ENCODE measurements at regions not wholly inside any gene's neighbourhood (a gene's known extent, or its start where the extent isn't known, plus 50 kb on each side); places are given as distances from the start of the nearest gene placed in this dataset.

DNA sequence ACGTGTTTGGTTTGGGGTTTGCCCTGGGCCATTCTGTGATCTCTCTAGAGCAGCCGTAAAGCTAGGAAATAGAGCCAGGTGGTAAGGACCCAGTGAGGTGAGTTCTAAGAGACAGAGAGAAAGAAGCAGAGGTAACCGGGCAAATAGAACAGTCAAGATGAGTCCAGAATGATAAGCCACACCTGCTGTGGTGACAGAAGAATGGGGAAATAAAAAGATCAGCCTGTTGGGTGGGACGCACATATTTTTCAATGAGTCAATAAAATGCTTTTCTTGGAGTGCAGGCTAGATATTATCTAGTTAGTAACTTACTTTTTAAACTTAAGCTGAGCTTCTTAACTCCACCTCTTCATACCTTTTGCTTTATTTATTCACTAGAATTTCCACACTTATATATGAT lies 135.0 kb downstream of the NFKBIZ start:
- ChIA-PET CTCF (no interaction called here), RAD21 (ENCODE audit: low non-redundant PET in 1 of 2, low total read pairs in 2 of 2, uncharacterized antibody in 2 of 2, unreplicated experiment in 2 of 2) (no interaction called here), POLR2A (no interaction called here)
- DNase-seq (ENCODE audit: low read depth, low spot score) = no peak
- Histone ChIP-seq H4K20me1 (ENCODE audit: insufficient read depth) (no peaks in the 10 kb centered on the region), H3K27ac (ENCODE audit: low read depth, low read length) (no peak overlapping the region), H3K36me3 (ENCODE audit: control insufficient read depth in 1 of 2, insufficient read depth in 2 of 2, low read length in 2 of 2) (no peaks in the 10 kb centered on the region), H2AFZ (ENCODE audit: low read depth, low read length, poor library complexity, severe bottlenecking) (no peak overlapping the region), H3K4me3 (replicated peaks in 1 of 2; ENCODE audit: low read depth in 1 of 2, low read length in 2 of 2) (no peak overlapping the region), H3K4me1 (ENCODE audit: control insufficient read depth in 1 of 2, insufficient read depth in 2 of 2, low read length in 2 of 2) (no peaks in the 10 kb centered on the region), H3K27me3 (ENCODE audit: insufficient read depth, low read length) (peaks cover 12% of the 10 kb centered on the region; the same call in 1 of the 2 replicates), H3K9me2 (ENCODE audit: insufficient read depth) (no peaks in the 10 kb centered on the region), H3K9ac (ENCODE audit: low read length) (no peak overlapping the region), H3K79me2 (ENCODE audit: insufficient read depth, low read length) (no peaks in the 10 kb centered on the region), H3K4me2 (ENCODE audit: low read length) (no peak overlapping the region), H3K9me3 (ENCODE audit: control insufficient read depth in 1 of 2, insufficient read depth in 1 of 2, low read depth in 1 of 2, low read length in 2 of 2) (no peaks in the 10 kb centered on the region)
- no TSS peak for BruUV-seq (replicated peaks)
- no peak for TF ChIP-seq CBX3 (IDR thresholded peaks at IDR 0.05; ENCODE audit: low read depth)
- no peak for TF ChIP-seq POLR2A (IDR thresholded peaks at IDR 0.05; ENCODE audit: borderline replicate concordance, extremely low read depth, insufficient read depth, insufficient read length)
- TF ChIP-seq YY1 (IDR thresholded peaks at IDR 0.05; ENCODE audit: extremely low read depth, insufficient replicate concordance, low read depth, low read length) = no peak
- TF ChIP-seq, protein P1, sequence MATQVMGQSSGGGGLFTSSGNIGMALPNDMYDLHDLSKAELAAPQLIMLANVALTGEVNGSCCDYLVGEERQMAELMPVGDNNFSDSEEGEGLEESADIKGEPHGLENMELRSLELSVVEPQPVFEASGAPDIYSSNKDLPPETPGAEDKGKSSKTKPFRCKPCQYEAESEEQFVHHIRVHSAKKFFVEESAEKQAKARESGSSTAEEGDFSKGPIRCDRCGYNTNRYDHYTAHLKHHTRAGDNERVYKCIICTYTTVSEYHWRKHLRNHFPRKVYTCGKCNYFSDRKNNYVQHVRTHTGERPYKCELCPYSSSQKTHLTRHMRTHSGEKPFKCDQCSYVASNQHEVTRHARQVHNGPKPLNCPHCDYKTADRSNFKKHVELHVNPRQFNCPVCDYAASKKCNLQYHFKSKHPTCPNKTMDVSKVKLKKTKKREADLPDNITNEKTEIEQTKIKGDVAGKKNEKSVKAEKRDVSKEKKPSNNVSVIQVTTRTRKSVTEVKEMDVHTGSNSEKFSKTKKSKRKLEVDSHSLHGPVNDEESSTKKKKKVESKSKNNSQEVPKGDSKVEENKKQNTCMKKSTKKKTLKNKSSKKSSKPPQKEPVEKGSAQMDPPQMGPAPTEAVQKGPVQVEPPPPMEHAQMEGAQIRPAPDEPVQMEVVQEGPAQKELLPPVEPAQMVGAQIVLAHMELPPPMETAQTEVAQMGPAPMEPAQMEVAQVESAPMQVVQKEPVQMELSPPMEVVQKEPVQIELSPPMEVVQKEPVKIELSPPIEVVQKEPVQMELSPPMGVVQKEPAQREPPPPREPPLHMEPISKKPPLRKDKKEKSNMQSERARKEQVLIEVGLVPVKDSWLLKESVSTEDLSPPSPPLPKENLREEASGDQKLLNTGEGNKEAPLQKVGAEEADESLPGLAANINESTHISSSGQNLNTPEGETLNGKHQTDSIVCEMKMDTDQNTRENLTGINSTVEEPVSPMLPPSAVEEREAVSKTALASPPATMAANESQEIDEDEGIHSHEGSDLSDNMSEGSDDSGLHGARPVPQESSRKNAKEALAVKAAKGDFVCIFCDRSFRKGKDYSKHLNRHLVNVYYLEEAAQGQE (IDR thresholded peaks at IDR 0.05; ENCODE audit: low read depth) = no peak
- TF ChIP-seq CEBPB (IDR thresholded peaks at IDR 0.05; ENCODE audit: low read depth) = no peak
- ATAC-seq = no peak
- intact Hi-C loops (cut with micrococcal nuclease) = no loop called here

DNA sequence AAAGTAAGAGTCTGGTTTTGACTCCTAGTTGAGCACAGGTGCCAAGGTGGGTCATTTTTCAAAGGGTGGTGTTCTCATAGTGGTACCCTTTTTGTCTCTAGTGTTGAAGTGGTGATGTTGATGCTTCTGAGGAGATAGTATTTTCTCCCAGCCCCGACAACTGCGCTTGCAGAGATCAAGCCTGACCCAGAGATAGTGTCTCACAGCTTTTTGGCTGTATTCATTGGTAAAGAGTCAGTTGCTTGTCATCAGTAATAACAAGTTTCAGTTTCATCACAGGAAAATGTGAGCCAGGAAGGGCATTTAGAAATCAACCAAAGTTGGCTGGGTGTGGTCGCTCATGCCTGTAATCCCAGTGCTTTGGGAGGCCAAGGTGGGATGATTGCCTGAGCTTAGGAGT lies 139.3 kb downstream of the NFKBIZ start:
- BruUV-seq (replicated peaks) = no TSS peak
- Histone ChIP-seq H3K27ac (ENCODE audit: low read depth, low read length) (no peak overlapping the region), H3K4me3 (replicated peaks in 1 of 2; ENCODE audit: low read depth in 1 of 2, low read length in 2 of 2) (no peak overlapping the region), H3K4me2 (ENCODE audit: low read length) (no peak overlapping the region), H3K4me1 (ENCODE audit: control insufficient read depth in 1 of 2, insufficient read depth in 2 of 2, low read length in 2 of 2) (no peaks in the 10 kb centered on the region), H3K27me3 (ENCODE audit: insufficient read depth, low read length) (no peaks in the 10 kb centered on the region), H4K20me1 (ENCODE audit: insufficient read depth) (no peaks in the 10 kb centered on the region; the same call in 1 of the 2 replicates), H2AFZ (ENCODE audit: low read depth, low read length, poor library complexity, severe bottlenecking) (no peak overlapping the region), H3K9me2 (ENCODE audit: insufficient read depth) (no peaks in the 10 kb centered on the region), H3K79me2 (ENCODE audit: insufficient read depth, low read length) (no peaks in the 10 kb centered on the region), H3K9me3 (ENCODE audit: control insufficient read depth in 1 of 2, insufficient read depth in 1 of 2, low read depth in 1 of 2, low read length in 2 of 2) (no peaks in the 10 kb centered on the region), H3K36me3 (ENCODE audit: control insufficient read depth in 1 of 2, insufficient read depth in 2 of 2, low read length in 2 of 2) (no peaks in the 10 kb centered on the region), H3K9ac (ENCODE audit: low read length) (no peak overlapping the region)
- no peak for TF ChIP-seq POLR2A (IDR thresholded peaks at IDR 0.05; ENCODE audit: borderline replicate concordance, extremely low read depth, insufficient read depth, insufficient read length)
- TF ChIP-seq CEBPB (IDR thresholded peaks at IDR 0.05; ENCODE audit: low read depth) = no peak
- no peak for TF ChIP-seq CBX3 (IDR thresholded peaks at IDR 0.05; ENCODE audit: low read depth)
- TF ChIP-seq SP1 (IDR thresholded peaks at IDR 0.05; ENCODE audit: low read depth) = no peak
- TF ChIP-seq ZNF274 (IDR thresholded peaks at IDR 0.05; ENCODE audit: low read depth, low read length) = no peak
- TF ChIP-seq, protein P2, sequence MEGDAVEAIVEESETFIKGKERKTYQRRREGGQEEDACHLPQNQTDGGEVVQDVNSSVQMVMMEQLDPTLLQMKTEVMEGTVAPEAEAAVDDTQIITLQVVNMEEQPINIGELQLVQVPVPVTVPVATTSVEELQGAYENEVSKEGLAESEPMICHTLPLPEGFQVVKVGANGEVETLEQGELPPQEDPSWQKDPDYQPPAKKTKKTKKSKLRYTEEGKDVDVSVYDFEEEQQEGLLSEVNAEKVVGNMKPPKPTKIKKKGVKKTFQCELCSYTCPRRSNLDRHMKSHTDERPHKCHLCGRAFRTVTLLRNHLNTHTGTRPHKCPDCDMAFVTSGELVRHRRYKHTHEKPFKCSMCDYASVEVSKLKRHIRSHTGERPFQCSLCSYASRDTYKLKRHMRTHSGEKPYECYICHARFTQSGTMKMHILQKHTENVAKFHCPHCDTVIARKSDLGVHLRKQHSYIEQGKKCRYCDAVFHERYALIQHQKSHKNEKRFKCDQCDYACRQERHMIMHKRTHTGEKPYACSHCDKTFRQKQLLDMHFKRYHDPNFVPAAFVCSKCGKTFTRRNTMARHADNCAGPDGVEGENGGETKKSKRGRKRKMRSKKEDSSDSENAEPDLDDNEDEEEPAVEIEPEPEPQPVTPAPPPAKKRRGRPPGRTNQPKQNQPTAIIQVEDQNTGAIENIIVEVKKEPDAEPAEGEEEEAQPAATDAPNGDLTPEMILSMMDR (IDR thresholded peaks at IDR 0.05 in 2 of 3, conservative IDR thresholded peaks at IDR 0.05 in 1 of 3; ENCODE audit: borderline replicate concordance in 1 of 3, insufficient read depth in 1 of 3, low read depth in 2 of 3, low read length in 2 of 3) = no peak
- no peak for TF ChIP-seq TCF7L2 (IDR thresholded peaks at IDR 0.05; ENCODE audit: borderline replicate concordance, extremely low read depth, insufficient read depth, insufficient read length)
- no peak for TF ChIP-seq EGR1 (IDR thresholded peaks at IDR 0.05; ENCODE audit: low read depth)
- TF ChIP-seq, protein P1 (IDR thresholded peaks at IDR 0.05; ENCODE audit: low read depth) = no peak
- RAD21 ChIA-PET (ENCODE audit: low non-redundant PET in 1 of 2, low total read pairs in 2 of 2, uncharacterized antibody in 2 of 2, unreplicated experiment in 2 of 2) = no interaction called here
- intact Hi-C loops (cut with micrococcal nuclease) = no loop called here
- POLR2A ChIA-PET = no interaction called here
- ATAC-seq (no peak), DNase-seq (ENCODE audit: low read depth, low spot score) (no peak)
- CTCF ChIA-PET = no interaction called here

Measured in HCT116 (cell line).